Ammon's horn (tissue), 1 donor: ENCODE measurements at regions not wholly inside any gene's neighbourhood (a gene's known extent, or its start where the extent isn't known, plus 50 kb on each side); places are given as distances from the start of the nearest gene placed in this dataset.
A peak's percentile ranks its signal among the peaks of the same experiment; 100 is the strongest.

Source experiments
- DNase-seq: peaks from one replicate; pipeline ENCODE4 v3.0.0-alpha.2; 2016; ENCODE audit warnings: low spot score

GRCh38 chr6:109315341-109316110, 66.7 kb downstream of the CD164 start:
- peak; percentile 93 for DNase-seq

GRCh38 chr6:109314313-109314712, 68.0 kb downstream of the CD164 start:
- DNase-seq: no peak

GRCh38 chr6:109313139-109313538, 69.1 kb downstream of the CD164 start:
- no peak for DNase-seq

DNA sequence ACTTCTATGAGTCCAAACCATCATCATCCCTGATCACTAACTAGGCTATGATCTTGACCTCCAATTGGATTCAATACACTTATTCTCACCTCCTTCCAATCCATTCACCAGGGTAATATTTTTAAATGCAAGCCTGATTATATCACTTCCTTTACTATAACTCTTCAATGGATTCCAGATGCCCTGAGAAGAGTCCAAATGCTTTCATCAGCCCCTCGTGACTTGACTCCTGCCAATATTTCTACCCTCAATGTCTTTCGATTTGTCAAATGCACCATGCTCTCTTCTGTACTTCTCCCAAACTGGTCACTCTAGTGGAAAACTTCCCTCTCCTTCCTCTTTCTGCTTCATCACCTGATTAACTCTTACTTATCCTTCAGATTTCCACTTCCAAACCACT, 70.8 kb downstream of the CD164 start:
- no peak for DNase-seq

DNA sequence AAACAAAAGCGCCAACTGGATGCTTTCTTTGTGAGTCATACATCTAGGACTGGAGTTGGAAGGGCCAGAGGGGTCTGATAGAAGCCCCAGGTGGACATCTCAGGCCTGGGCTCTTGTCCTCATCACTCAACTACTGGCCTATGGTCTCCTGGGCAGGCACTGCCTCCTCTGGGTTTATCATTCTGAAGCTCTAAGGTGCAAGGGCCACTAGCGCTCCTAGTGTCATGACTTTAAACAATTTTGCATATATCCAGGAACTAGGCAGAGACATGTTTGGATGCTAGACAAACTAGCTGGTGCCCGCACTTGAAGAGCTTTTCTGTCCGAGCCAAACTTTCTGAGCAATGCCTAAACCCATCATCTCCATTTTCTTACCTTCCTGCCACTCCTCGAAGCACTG, 72.3 kb downstream of the CD164 start:
- no peak for DNase-seq

DNA sequence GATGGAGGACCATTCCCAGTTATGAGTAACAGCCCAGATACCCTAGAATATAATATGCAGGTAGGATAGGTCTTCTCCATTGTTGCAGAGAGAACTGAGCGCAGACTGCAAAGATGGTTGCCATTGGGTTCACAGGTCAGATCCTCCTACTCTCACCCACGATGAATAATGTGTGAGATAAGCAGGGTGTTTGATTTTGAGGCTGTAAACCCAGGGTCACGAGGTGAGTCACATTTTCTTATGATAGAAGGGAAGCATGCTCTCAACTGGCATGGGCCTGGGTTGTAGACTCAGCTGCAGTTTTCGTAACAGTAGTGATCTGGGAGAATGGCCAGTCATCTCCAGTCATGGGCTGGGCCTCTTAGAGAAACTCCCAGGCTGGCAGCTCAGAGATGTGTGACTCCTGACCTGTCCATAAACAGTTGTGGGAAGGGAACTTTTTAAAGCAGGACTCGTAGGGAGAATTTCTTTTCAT, 74.2 kb downstream of the CD164 start:
- no peak for DNase-seq

DNA sequence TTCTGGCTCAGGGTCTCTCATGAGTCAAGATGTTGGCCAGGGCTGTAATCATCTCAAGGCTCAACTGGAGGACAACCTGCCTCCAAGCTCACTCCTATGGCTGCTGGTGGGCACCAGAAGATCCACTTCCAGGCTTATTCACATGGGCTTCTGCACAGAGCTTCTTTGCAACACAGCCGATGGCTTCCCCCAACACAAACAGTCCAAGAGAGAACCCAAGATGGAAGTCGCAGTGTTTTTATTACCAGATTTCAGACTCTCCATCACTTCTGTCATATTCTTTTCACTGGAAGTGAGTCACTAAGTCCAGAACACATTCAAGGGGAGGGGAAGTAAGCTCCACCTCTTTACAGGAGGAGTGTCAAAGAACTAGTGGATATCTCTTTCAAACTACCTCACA, 75.5 kb downstream of the CD164 start:
- DNase-seq: no peak

DNA sequence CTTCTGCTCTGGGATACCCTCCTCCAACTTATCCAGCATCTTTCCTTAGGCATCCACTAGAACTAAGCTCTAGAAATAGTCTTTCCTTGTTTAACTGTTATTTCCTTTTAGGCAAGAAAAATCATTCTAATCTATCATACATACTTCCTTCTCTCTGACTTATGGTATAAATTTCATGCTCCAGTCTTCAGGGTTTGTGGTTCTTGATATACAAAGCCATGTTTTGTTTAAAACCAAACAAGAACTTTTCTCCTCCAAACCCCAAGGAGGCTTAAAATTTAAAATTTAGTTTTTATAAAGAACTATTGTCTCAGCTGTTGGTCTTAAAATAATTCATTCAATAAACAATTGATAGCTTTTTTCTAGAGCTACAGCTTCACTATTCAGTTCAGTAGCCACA, 77.2 kb downstream of the CD164 start:
- no peak for DNase-seq

DNA sequence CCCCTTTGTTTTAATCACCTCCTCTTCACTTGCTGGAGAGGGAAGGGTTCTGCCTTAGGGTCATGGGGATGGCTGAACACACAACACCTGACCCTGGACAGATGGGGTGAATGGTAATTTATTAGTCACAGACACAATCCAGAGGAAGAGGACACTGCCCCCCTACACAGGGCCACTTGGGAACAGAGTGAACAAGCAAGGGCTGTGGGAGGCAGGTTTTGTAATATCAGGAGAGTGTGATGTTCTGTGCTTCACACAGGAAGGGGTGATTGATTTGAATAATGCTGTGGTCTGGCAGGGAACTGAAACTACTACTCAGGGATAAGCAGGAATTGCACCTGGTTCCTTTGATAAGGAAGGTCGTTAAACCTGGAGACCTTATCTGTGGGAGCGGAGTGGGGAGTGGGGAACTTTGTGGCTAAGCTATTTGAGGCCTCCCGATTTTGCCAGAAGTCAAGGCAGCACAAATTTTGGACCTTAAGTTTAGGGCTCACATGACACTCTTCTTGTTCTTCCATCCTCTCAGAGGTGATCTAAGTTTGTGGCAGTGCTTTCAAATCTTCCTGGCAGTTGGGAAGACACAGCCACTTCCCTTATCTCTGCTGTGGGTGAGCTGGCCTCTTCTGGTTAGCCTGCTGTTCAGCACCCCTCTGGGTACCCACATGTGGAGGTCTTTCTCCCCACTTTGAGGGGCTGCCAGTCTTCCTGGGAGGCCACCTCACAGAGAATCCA, 77.8 kb downstream of the CD164 start:
- DNase-seq: peak; percentile 49

DNA sequence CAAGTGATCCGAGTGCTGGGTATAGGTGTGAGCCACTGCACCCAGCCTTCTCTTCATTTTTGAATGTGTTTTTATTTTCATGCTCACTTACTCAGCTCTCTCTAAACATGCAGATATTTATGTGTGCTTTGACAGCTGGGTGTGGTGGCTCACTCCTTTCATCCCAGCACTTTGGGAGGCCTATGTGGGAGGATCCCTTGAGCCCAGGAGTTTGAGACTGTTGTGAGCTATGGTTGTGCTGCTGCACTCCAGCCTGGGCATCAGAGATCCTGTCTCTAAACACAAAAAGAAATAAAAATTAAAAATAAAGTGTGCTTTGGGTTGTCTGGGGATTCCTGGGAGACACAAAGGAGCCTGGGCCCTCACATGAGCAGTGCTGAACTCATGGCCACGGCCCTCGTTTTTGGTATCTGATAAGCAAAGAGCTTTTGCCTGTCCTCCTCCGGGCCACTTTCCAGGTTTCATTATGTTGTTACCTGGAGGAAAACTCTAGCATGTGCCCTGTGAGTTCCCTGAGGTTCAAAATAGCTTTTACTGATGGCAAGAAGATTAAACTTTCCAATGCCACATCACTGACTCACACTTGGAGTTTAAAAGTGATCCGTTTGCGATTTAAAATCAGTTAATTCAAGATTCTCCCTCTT, 78.5 kb downstream of the CD164 start:
- DNase-seq: no peak

DNA sequence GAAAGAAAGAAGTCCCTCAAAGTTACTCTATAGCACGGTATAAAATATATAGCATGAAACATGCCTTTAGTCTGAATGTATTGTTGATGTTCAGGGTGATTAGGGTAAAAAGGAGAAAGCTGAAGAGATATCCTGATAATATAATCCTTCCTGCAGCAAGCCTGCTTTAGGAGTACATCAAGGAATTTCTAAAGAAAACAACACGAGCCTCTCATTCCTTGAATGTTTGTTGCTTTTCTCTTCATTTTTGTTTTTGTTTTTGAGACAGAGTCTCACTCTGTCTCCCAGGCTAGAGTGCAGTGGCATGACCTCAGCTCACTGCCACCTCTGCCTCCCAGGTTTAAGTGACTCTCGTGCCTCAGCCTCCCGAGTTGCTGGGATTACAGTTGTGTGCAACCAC, 79.1 kb downstream of the CD164 start:
- DNase-seq: no peak

GRCh38 chr6:109302176-109302575, 80.1 kb downstream of the CD164 start:
- no peak for DNase-seq

DNA sequence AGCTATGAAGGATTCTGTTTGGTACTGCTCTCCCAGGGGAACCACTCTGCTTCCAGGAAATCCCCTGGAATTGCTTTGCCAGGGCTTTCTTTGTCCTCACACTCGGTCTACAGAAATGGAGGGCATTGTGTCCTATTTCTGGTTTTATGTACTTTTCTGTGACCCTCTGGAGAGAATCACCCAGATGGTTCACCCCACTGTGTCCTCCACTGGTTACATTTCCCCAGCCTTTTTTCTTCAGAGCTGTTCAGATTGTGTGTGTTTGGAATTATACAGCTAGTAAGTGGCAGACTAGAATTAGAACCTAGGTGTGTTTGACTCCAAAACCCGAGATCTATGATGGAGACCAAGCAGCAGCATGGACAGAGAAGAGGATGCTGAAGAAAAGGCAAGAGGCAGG, 80.8 kb downstream of the CD164 start:
- DNase-seq: no peak

DNA sequence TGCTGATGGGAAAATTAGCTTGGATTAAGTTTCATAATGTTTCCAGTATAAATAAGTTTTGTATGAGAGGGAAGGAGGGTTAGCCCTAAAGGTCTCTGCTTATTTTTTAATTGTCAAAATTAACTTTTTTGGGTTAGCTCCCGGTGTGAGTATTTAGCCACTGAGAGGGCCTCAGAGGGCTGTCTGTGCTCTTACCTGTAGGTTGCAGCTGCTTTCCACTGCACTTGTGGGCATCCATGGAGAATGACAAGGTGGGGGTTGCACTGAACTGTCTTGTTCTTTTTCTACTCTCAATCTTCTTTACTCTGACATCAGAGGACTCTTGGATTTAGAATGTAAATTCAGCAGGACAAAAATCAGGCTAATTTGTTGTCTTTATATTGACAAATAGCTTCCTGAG, 81.4 kb downstream of the CD164 start:
- DNase-seq: no peak

GRCh38 chr6:109299776-109300564, 82.3 kb downstream of the CD164 start:
- DNase-seq: no peak

DNA sequence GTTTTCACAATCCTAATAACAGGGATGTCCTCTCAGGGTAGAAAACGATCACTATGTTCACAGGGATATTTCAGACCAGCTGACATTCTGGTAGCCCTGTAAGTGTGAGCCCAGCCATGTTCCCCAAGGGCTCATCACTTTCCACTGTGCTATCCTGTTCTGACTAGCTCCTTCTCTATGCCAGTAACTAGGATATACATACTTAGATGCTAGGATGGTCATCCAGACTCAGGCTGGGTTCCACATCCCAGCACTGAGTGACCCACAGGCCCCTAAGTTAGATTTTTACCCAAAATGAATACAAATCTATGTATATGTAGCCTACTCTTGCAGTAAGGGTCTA, 83.0 kb downstream of the CD164 start:
- DNase-seq: no peak

- DNase-seq: no peak
Observed at GRCh38 chr6:109298605-109299264, 83.5 kb downstream of the CD164 start.

- DNase-seq: no peak
Observed at GRCh38 chr6:109297406-109298110, 84.7 kb downstream of the CD164 start.

- no peak for DNase-seq
Observed at GRCh38 chr6:109296971-109297372, 85.3 kb downstream of the CD164 start.

DNA sequence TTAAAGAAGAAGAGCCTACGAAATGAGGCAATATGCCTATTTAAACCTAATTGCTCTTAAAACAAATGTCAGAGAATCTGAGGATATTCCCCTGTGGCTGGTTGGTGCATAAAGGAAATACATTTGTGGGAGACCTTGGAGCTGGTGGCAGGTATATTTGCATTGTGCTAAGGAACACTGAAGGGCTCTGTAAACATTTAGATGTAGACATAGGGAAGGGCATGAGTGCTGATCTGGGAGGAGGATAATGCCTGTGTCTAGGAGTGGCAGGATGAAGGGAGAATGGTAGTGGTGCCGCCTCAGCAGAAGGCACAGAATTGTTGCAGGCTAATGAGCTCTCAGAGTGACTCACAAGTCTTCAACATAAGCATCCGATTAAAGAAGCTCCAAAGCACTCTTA, 85.8 kb downstream of the CD164 start:
- DNase-seq: no peak

DNA sequence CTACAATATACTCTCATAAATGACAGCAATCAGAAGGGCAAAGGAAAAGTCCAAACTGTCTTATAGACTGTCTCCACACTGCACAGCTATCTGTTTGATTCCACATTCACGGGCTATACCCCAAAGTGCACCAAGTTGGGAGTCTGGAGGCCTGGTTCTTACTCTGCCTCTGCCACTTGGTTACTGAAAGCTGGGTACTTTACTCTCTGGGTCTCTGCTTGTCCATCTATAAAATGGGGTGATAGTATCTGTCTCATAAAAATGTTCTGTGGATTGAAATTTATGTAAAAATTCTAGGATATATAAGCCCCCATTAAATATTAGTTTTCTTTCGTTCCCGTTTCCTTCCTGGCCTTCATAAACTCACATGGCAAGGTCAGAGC, 86.5 kb downstream of the CD164 start:
- no peak for DNase-seq
